Endothelial cell of umbilical vein (primary cell): ENCODE measurements at regions not wholly inside any gene's neighbourhood (a gene's known extent, or its start where the extent isn't known, plus 50 kb on each side); places are given as distances from the start of the nearest gene placed in this dataset.

Experiments used
- BruUV-seq: library from RNA; stranded (reverse); fragments of 400-500 nt; replicated peaks from 2 replicates; lab custom pipeline; 2021; lab: Mats Ljungman, UMichigan
- CTCF ChIA-PET: fragments of 300-600, 350-600 bp; sonication (Branson Sonifier 250); formaldehyde crosslinking; loops from one replicate; lab custom pipeline; 2021; ENCODE audit warnings: antibody characterized with exemption, inconsistent platforms; lab: Charles Lee
- POLR2A ChIA-PET: fragments of 300-600, 350-600 bp; sonication (Branson Sonifier 250); formaldehyde crosslinking; loops from one replicate; lab custom pipeline; 2021; ENCODE audit warnings: antibody characterized with exemption, inconsistent platforms; lab: Charles Lee
- DNase-seq: peaks from one replicate; pipeline ENCODE4 v3.0.0-alpha.2; 2011; ENCODE audit warnings: low read depth, low spot score
- FAIRE-seq: peaks from 2 replicates; lab custom pipeline; 2011; peaks lifted over from hg19 to GRCh38; lab: Jason Lieb, UNC
- H2AFZ ChIP-seq: 2 replicates; pipeline ENCODE4 v1.6.0; 2012; ENCODE audit warnings: low read depth, low read length, control low read depth, inconsistent platforms
- H3K27ac ChIP-seq: 2 replicates; pipeline ENCODE4 v1.5.1; 2011; ENCODE audit warnings: low read depth, mild to moderate bottlenecking, control low read depth, low read length, moderate library complexity; ENCODE audit not compliant: insufficient read depth
- H3K27me3 ChIP-seq, 2 experiments: 2 replicates each; pipeline versions ENCODE4 v1.6.0 to v1.6.1; 2011; ENCODE audit warnings: low read length in 2 of 2, mixed read lengths in 1 of 2; ENCODE audit not compliant: control insufficient read depth in 2 of 2, insufficient read depth in 2 of 2
- H3K36me3 ChIP-seq, 2 experiments: 2 replicates in 1 of 2; 3 replicates in 1 of 2; pipeline ENCODE4 v1.5.1; 2011; ENCODE audit warnings: low read length in 2 of 2, mild to moderate bottlenecking in 1 of 2, moderate library complexity in 1 of 2; ENCODE audit not compliant: control insufficient read depth in 2 of 2, insufficient read depth in 2 of 2; ENCODE audit errors: extremely low read depth in 1 of 2
- H3K4me1 ChIP-seq: 3 replicates; pipeline ENCODE4 v1.5.1; 2011; ENCODE audit warnings: mild to moderate bottlenecking, low read length; ENCODE audit not compliant: control insufficient read depth, insufficient read depth; ENCODE audit errors: extremely low read depth
- H3K4me2 ChIP-seq: 2 replicates; pipeline ENCODE4 v1.6.1; 2011; ENCODE audit warnings: low read length, control low read depth, mixed read lengths; ENCODE audit not compliant: insufficient read depth
- H3K4me3 ChIP-seq, 3 experiments: fragments of 200-600 bp in 1 of 3; sonication (generic), shearing (Covaris generic) in 1 of 3; replicated peaks in 1 of 3; 2 replicates each; pipeline ENCODE4 v1.5.1; 2011 to 2016; ENCODE audit warnings: control low read depth in 3 of 3, low read length in 3 of 3, mild to moderate bottlenecking in 2 of 3, inconsistent platforms in 1 of 3, low read depth in 1 of 3, moderate library complexity in 1 of 3; ENCODE audit not compliant: insufficient read depth in 1 of 3
- H3K79me2 ChIP-seq: 2 replicates; pipeline ENCODE4 v1.6.0; 2012; ENCODE audit warnings: low read length, inconsistent platforms; ENCODE audit not compliant: control insufficient read depth, insufficient read depth
- H3K9ac ChIP-seq: replicated peaks from 2 replicates; pipeline ENCODE3; 2011; ENCODE audit warnings: low read length, control low read depth; ENCODE audit not compliant: insufficient read depth; ENCODE audit errors: extremely low read depth
- H3K9me1 ChIP-seq: replicated peaks from 3 replicates; pipeline ENCODE4 v1.6.0; 2011; ENCODE audit warnings: mild to moderate bottlenecking, low read length; ENCODE audit not compliant: control insufficient read depth, insufficient read depth; ENCODE audit errors: extremely low read depth
- H3K9me3 ChIP-seq: replicated peaks from 2 replicates; pipeline ENCODE4 v1.5.1; 2012; ENCODE audit warnings: low read length, inconsistent platforms; ENCODE audit not compliant: control insufficient read depth, insufficient read depth
- H4K20me1 ChIP-seq: replicated peaks from 2 replicates; pipeline ENCODE3; 2011; ENCODE audit warnings: mild to moderate bottlenecking, low read length; ENCODE audit not compliant: control insufficient read depth, insufficient read depth; ENCODE audit errors: extremely low read depth
- CTCF ChIP-seq, 2 donors: IDR thresholded peaks; 1 replicate in 1 of 2; 2 replicates in 1 of 2; pipeline ENCODE4 v1.5.1; 2011; ENCODE audit warnings: low read length in 2 of 2, mild to moderate bottlenecking in 2 of 2, moderate library complexity in 2 of 2, control low read depth in 1 of 2, inconsistent platforms in 1 of 2, low read depth in 1 of 2; ENCODE audit not compliant: insufficient read depth in 1 of 2; ENCODE audit errors: extremely low read depth in 1 of 2
- FOS ChIP-seq: IDR thresholded peaks from 2 replicates; pipeline ENCODE4 v1.6.1; 2011; ENCODE audit warnings: mild to moderate bottlenecking, low read length, moderate library complexity, borderline replicate concordance; ENCODE audit not compliant: insufficient read depth
- JUN ChIP-seq: IDR thresholded peaks from 2 replicates; pipeline ENCODE4 v1.6.1; 2011; ENCODE audit warnings: borderline replicate concordance, low read depth; ENCODE audit not compliant: insufficient read length, insufficient read depth
- MYC ChIP-seq: IDR thresholded peaks from one replicate; pipeline ENCODE4 v1.6.1; 2011; ENCODE audit warnings: mild to moderate bottlenecking, low read depth, low read length
- POLR2A ChIP-seq: IDR thresholded peaks from 2 replicates; pipeline ENCODE4 v1.6.1; 2012; ENCODE audit warnings: low read depth, mild to moderate bottlenecking, control low read depth, low read length
- dilution Hi-C: fragments of 300-500 bp; cut with MboI; formaldehyde crosslinking; loops from one replicate; pipeline ENCODE4 v1.15.0; 2019; ENCODE audit warnings: low sequenced_read_pairs; ENCODE audit not compliant: extremely low pct_ligation_motif_present
- intact Hi-C: fragments of 100-400 bp; cut with micrococcal nuclease; formaldehyde crosslinking; loops from one replicate; pipeline ENCODE4 v1.10.0; 2022
- TF ChIP-seq, protein P1 (sequence below): IDR thresholded peaks from 2 replicates; pipeline ENCODE4 v1.6.1; 2011; ENCODE audit not compliant: insufficient read depth, insufficient read length

- Histone ChIP-seq H3K36me3 (no peaks in the 10 kb centered on the region), H3K9me3 (no peaks in the 10 kb centered on the region), H2AFZ (no peak overlapping the region), H3K9me1 (no peaks in the 10 kb centered on the region), H4K20me1 (no peaks in the 10 kb centered on the region), H3K4me1 (no peaks in the 10 kb centered on the region), H3K9ac (no peak overlapping the region), H3K79me2 (no peaks in the 10 kb centered on the region), H3K4me2 (no peak overlapping the region), H3K27me3 (no peaks in the 10 kb centered on the region), H3K27ac (no peak overlapping the region), H3K4me3 (no peak overlapping the region)
- dilution Hi-C loops, result no loop called here
- CTCF ChIA-PET, result interaction anchor here (1.4 kb wide), 1 partner anchor 149 kb away, joined by 3 read pairs; no protein-coding TSS in a partner anchor
- TF ChIP-seq JUN (no peak), CTCF (IDR thresholded peaks at IDR 0.05; ENCODE audit: extremely low read depth in 1 of 2, insufficient read depth in 1 of 2, low read depth in 1 of 2, low read length in 2 of 2) (no peak), FOS (no peak), POLR2A (no peak)
- intact Hi-C loops, result no loop called here
- DNase-seq (no peak), FAIRE-seq (no peak)
- BruUV-seq, result no TSS peak
- POLR2A ChIA-PET, result no interaction called here
These were observed 303.3 kb upstream of the ZC3H12C start for GRCh38 chr11:109789901-109790300.

- Histone ChIP-seq H3K4me2 (no peak overlapping the region), H4K20me1 (no peaks in the 10 kb centered on the region), H3K79me2 (no peaks in the 10 kb centered on the region), H2AFZ (no peak overlapping the region), H3K27me3 (no peaks in the 10 kb centered on the region), H3K36me3 (no peaks in the 10 kb centered on the region), H3K9me1 (no peaks in the 10 kb centered on the region), H3K27ac (no peak overlapping the region), H3K4me3 (no peak overlapping the region), H3K9me3 (no peaks in the 10 kb centered on the region), H3K9ac (no peak overlapping the region), H3K4me1 (no peaks in the 10 kb centered on the region)
- ChIA-PET CTCF (no interaction called here), POLR2A (no interaction called here)
- DNase-seq (no peak), FAIRE-seq (no peak)
- BruUV-seq, result no TSS peak
- intact Hi-C loops (no loop called here), dilution Hi-C loops (no loop called here)
- no peak for TF ChIP-seq MYC
- TF ChIP-seq, protein P1, sequence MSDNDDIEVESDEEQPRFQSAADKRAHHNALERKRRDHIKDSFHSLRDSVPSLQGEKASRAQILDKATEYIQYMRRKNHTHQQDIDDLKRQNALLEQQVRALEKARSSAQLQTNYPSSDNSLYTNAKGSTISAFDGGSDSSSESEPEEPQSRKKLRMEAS, result no peak
- no peak for TF ChIP-seq CTCF (IDR thresholded peaks at IDR 0.05; ENCODE audit: extremely low read depth in 1 of 2, insufficient read depth in 1 of 2, low read depth in 1 of 2, low read length in 2 of 2)
These were observed 301.9 kb upstream of the ZC3H12C start for GRCh38 chr11:109791337-109791736.
